OCI-LY3 (cell line): ENCODE measurements at regions not wholly inside any gene's neighbourhood (a gene's known extent, or its start where the extent isn't known, plus 50 kb on each side); places are given as distances from the start of the nearest gene placed in this dataset.

Source experiments
- EZH2phosphoT487 ChIP-seq: fragments of 200-600 bp; shearing (Covaris generic); IDR thresholded peaks from 2 replicates; pipeline ENCODE4 v1.6.1; 2018; ENCODE audit warnings: antibody characterized with exemption, mixed run types, low read depth
- TF ChIP-seq, protein P1 (sequence below): fragments of 200-600, 300-600 bp; sonication (generic); IDR thresholded peaks from 2 replicates; pipeline ENCODE4 v1.5.1; 2014; ENCODE audit warnings: antibody characterized with exemption, low read length, low read depth

DNA sequence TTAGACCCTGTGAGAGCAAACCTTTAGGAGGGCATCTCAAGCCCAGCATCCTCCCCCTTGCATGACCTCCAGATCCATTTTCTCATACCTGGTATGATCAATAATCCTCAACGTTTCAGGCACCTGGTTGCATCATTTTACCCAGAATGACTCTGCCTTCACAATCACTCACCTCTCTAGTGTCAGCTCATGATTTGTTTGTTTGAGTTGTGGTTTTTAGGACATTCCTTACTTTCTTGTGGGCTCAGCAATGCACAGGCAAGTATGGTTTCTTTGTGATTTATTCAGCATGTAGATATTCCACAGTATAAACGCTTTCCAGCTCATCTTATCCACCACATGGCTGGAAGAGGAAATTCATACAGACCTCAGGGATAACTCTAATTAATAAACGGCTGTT is 93.6 kb upstream of the CPEB2 start:
- TF ChIP-seq, protein P1, sequence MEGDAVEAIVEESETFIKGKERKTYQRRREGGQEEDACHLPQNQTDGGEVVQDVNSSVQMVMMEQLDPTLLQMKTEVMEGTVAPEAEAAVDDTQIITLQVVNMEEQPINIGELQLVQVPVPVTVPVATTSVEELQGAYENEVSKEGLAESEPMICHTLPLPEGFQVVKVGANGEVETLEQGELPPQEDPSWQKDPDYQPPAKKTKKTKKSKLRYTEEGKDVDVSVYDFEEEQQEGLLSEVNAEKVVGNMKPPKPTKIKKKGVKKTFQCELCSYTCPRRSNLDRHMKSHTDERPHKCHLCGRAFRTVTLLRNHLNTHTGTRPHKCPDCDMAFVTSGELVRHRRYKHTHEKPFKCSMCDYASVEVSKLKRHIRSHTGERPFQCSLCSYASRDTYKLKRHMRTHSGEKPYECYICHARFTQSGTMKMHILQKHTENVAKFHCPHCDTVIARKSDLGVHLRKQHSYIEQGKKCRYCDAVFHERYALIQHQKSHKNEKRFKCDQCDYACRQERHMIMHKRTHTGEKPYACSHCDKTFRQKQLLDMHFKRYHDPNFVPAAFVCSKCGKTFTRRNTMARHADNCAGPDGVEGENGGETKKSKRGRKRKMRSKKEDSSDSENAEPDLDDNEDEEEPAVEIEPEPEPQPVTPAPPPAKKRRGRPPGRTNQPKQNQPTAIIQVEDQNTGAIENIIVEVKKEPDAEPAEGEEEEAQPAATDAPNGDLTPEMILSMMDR, result no peak
- no peak for TF ChIP-seq EZH2phosphoT487
